Esophagus squamous epithelium (tissue), 4 donors: ENCODE measurements at regions not wholly inside any gene's neighbourhood (a gene's known extent, or its start where the extent isn't known, plus 50 kb on each side); places are given as distances from the start of the nearest gene placed in this dataset.

ENCODE experiments used
- CTCF ChIP-seq, 6 experiments: fragments of 450-650 bp in 4 of 6; fragments of 200-600 bp in 2 of 6; sonication (generic) in 2 of 6; IDR thresholded peaks; one replicate each; pipeline ENCODE4 v1.5.1; 2016 to 2019; ENCODE audit warnings: antibody characterized with exemption in 6 of 6, mild to moderate bottlenecking in 4 of 6, moderate library complexity in 4 of 6
- POLR2A ChIP-seq, 4 donors: fragments of 450-650 bp; IDR thresholded peaks; one replicate each; pipeline ENCODE4 v1.6.1; 2017; ENCODE audit warnings: antibody characterized with exemption in 4 of 4, mild to moderate bottlenecking in 4 of 4, moderate library complexity in 3 of 4

DNA sequence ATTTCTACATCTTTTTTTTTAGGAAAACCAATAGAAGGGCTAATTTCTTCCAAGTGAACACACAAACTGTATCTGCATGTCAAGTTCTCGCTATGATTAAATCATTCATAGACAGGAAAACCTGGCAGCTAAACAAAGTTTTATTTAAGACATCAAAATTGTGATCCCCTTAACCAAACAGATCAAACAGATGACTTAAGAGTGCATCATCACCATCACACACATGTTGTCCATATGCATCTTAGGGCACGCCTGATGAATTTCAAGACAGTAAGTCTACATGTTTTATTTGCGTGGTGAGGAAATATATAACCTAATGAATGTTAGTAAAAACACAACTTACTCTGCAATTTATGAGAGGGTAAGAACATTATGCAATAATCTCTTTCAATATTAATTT, 317.0 kb upstream of the ANXA10 start:
- no peak for TF ChIP-seq CTCF (IDR thresholded peaks at IDR 0.05)
- no peak for TF ChIP-seq POLR2A (IDR thresholded peaks at IDR 0.05)
